Islet of Langerhans (tissue), 1 donor: ENCODE measurements at regions not wholly inside any gene's neighbourhood (a gene's known extent, or its start where the extent isn't known, plus 50 kb on each side); places are given as distances from the start of the nearest gene placed in this dataset.

Experiments
- FAIRE-seq: peaks from one replicate; lab custom pipeline; 2011; peaks lifted over from hg19 to GRCh38; lab: Jason Lieb, UNC

DNA sequence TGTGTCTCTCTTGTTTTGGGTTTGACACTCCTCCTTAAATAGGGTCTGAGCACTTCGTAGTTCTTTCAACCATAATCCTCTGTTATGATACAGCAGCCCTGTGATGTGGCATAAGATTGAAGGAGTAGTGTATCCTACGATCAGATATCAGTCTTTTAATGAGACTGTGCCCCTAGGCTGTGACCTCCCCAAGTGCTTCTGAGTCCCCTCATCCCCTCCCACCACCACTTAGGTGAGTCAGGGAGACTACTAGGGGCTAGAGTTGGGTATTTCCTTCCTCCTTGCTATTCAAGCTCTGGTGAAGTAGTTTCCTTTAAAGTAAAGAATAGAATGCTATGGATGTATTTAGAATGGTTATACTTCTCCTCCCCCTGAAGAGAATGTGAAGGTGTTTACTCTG, 637.2 kb upstream of the GRAMD2B start:
- no peak for FAIRE-seq

DNA sequence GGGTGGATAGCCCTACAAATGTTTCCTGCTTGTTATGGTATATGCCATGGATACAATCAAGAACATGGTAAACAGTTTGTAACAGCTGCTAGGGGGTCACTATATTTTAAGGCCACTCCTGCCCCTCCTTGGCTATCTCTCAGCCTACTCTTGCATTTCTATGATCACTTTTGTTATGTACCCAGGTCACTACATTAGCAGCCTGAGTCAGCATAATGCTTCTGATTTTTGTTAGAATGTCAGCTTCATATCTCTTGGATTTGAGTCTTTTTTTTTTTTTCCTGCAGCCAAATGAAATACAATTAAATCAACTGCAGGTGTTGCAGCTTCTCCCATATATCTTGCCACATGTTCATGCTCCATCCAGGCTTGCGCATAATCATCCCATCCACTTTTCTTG, 629.7 kb upstream of the GRAMD2B start:
- FAIRE-seq = no peak

DNA sequence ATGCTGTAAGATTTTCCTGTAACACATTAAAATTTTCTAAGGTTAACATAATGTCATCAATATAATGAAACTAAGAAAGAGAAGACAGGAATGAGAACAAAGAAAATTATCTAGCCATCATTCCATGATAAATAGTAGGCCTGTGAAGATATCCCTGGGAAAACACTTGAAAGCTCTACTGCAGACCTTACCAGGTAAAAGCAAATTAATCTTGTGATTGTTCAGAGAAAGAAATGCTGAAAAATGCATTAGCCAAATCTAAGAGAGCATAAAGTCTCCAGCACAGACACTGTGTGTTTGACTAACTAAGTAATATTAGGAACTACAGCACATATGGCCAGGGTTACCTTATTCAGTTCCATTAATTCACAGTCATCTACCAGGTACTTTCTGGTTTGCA, 628.3 kb upstream of the GRAMD2B start:
- no peak for FAIRE-seq

DNA sequence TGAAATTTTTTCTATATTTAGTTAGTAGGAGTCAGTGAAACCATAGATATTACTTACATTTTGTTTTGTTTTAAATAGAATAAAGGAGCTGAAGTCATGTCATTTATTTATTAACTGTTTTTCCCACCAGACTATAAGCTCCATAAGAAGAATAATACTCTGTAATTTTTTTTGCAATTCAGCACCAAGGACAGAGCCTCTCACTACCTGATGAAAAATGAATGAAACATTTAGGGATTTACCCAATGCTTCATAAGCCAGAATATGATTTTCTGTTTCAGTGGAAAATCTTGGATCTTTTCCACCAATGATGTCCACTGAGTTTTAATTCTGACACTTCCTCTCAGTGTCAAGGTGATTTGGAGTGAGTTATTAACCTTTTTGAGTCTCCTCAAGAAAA, 624.9 kb upstream of the GRAMD2B start:
- FAIRE-seq = peak; percentile 43

DNA sequence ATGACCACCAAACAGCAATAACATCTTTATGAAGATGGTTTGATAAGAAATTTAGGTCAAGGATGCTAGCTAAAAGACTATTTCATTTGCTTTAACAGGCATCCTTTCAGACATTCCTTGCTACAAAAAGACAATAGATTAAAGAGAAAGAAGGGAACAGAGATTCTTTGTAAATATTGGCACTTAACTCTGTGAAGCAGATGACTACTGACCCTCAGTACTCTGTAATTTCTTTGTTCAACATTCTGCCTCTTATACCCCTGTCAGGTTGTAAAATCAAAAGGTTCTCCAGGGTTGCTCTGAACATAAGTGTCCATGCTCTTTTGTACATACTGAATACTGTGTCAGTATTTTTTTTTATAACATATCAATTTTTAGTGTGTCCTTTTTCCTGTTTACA, 610.6 kb upstream of the GRAMD2B start:
- peak; percentile 33 for FAIRE-seq

DNA sequence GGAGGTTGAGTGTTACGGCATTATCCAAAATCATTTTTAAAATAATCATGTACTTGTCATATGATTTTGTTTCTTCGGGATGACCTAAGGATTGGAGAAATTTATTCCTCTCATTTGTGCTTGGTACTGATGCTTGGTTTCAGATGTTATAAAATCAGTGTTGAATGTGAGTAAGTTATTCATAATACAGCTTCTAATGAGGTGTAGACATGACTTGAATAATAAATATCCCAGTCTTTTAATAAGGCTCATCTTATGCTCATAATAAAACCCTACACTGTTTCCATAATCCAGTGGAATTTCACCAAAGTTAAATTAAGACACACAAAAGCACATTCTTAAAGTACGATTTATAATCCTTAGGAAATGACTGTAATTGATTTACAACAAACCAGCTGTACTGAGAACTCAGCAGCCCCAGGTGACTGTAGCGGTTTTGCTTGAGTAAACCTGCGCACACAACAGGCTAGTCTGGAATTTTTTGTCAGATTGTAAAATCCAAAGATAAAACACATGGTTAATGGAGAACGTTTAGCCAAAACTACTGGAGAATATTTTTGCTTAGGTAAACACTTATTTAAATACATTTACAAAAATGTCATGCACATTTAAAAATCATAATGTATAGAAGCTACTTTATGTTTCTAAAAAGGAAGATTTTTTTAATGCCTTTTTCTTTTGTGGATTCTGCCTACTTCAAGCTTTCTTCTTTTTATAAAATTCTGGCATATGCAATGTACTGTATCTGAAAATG, 609.8 kb upstream of the GRAMD2B start:
- FAIRE-seq = peak; percentile 24

DNA sequence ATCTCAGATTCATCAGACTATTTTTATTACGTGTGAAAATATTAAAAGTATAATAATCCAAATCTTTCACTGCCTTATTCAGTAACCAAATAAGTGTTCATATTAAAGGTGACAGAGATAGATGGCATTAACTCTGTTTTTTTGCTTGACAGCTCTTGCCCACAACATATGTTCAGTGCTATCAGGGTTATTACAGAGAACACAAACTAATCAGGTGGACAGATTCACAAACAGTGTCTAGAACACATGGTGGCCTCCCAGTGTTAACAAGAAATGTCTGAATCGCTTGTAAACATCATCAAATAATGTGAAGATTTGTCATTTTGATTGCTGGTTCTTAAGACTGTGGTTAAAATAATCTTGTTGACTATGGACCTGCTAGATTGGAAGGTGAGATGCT, 609.1 kb upstream of the GRAMD2B start:
- FAIRE-seq = peak; percentile 74

DNA sequence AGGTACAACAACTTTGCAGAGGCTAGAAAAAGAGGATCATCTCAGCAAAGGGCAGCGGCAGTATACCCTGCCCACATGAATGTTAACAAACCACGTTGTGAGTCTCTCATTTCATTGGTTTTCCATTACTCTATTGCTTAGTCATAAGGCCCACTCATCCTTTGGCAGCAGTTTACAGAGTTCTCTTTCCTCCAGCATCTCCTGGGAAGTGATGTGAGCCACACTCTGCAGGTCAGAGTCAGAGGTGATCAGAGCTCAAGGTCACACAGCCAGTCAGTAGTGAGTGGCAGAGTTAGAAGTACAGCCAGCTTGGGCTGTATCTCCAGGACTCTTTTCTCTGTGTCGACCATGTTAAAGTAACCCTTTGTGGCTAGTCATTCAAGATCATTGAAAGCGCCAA, 599.6 kb upstream of the GRAMD2B start:
- no peak for FAIRE-seq

DNA sequence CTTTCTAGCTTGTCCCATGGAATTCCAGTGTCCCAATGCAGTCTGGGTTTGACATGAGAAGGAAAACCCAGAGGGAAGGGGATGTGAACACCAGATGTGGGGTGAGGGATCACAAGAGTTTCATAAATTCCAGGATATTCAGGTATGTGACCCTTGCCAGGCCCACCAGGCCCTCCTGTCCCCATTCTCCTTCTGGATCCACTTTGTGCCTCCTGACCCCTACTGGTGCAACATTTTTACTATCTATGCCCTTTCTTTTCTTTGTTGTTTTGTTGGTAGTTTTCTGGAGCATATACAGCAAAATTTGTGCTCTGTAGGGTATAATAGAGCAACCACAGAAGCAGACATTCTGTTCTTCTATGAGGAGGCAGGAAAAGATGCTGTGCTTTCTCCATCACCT, 597.0 kb upstream of the GRAMD2B start:
- no peak for FAIRE-seq

DNA sequence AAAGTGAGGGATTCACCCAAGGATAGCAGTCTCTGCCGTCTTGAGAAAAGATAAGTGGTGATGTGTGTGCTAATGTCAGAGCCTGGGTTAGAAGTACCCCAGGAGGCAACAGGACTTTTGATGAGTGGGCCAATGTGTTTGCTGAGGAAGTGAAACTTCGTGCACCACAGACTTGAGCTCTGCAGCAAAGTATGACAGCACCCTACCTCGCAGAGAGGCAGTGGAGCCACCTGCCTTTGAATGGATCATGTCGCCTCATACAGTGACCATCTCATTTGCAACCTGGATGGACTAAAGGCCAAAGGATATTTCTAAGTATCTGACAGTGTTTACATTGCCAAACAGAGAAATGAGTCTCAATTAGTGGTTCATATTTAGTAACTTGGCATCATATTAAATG, 593.9 kb upstream of the GRAMD2B start:
- no peak for FAIRE-seq

DNA sequence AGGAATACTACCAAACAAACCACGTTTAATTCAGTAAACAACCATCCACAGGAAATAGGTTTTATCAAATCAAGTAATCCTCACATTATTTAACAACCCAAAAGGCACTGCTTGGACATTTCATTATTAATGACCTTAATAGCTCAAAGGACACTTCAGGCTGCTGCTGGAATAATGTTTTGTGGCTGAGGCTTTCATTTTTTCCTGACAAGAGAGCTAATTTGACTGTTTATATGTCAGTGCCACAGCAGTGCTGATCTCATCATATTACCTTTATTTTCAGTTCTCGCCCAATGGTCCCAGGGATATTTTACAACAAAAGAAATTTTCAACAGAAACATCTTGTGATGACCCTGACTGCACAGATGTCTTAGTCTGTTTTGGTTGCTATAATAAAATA, 589.8 kb upstream of the GRAMD2B start:
- no peak for FAIRE-seq

DNA sequence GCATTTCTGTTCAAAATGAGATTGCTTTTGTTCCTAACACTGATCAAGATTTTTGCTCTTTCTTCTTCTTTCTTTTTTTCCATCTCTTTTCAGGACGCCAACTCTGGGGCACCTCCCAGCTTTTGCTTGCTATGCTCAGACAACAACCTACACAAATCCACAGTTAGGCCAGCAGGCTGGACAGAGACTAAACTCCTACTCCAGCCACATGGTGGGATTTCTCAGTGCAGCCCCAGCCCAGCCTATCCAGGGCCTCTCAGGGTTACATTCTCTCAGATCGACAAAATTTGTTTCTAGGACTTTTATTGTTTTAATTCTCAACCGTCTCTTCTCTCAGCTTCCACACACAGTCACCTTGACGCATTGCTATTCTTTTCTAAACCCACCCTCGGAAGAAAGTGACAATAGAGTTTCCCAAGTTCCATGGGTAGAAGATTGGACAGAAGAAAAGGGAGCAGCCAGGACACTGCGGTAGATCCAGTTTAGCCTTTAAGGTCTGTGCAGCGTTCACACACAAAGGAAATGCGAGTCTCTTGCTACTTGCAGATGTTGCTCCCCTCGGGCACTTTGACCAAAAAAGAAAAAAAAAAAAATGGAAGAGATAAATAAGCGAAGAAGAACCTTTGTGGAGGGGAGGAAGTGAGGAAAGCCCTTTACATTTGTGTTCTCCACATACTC, 588.6 kb upstream of the GRAMD2B start:
- FAIRE-seq = no peak

DNA sequence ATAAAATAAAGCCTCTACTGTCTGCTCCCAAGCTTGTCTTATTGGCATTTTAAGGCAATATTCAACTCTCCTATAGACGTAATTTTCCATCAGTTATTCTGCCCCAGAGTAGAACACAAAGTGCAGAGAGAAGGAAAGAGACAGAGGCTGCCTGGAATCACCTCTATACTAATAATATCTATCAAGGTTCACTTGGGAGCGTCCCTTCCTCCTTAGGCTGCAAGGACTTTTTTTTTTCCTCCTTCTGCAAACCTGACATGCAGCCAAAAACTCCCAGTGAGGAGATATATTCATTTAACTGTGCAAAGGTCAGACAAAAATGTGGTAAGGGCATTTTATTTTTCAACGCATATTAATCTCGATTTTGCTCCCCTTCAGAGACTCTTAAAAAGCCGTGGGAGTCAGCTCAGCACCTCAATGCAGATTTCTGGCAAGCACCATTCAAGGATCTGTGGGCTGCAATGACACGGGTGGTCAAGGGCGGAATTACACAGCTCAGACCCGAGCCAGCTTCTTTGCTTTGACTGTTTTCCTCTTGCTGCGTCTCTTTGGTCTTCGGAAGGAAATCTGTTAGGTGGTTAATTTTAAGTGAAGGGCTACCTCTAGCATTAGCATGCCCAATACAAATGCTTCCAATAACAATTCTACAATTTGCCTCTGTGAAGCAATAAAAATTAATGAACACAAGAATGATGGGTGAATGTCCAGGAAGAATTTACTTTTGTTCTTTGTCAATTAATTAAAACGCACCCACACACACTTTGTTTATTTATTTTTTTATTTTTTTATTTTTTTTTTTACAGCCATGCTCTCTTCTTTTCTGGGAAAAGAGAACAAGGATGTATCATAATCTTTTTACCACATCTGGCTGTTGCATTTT, 587.7 kb upstream of the GRAMD2B start:
- peak; percentile 68 for FAIRE-seq

DNA sequence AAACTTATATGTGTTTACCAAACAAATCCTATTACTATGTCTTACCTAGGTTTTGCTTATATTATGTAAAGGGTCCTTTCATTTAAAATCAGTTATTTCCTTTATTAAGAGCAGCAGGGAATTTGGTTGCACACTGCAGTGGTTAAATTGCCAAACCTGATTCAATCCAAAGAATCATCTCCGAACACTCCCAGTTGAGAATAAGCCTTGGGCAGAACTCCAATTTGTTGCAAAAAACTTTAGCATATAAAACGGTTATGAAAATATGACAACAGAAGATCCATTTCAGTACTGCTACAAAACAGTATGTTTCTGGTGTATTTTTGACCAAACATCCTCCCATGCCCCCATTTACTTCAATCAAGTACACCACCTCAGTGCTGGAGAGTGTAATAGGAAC, 587.0 kb upstream of the GRAMD2B start:
- FAIRE-seq = no peak

DNA sequence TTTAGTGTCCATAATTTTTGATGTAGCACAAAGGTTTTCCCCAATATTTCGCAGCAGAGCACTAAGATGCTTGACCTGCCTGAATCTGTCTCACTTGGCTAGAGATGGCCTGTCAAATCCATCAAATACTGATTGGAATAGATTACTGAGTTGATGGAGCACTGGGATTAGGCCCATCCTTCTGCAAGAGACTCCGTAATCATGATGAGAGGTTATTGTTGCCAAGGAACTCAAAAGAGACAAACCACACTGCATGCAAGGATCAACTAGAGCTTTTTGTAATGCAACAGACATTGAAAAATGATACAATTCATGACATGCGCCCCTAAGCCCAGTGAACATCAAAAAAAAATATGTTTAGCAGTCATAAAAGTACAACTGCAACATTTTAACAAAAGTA, 585.3 kb upstream of the GRAMD2B start:
- no peak for FAIRE-seq

DNA sequence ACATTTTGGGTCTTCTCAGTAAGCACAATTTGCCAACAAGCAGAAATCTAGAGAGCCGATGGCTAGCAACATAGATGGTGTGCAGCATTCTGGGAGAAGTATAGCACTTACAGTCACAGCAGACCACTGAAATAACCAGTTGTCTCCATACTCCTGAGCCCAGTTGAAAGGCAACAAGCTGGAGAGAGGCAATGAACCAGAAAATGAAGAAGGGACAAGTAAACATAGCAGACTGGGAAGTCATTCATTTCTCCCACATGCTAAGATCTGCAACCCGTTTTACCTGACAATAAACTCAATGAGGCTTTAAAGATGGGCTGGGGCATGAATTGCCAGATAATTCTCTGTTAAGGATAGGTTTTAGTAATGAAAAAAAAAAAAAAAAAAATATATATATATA, 575.6 kb upstream of the GRAMD2B start:
- no peak for FAIRE-seq

DNA sequence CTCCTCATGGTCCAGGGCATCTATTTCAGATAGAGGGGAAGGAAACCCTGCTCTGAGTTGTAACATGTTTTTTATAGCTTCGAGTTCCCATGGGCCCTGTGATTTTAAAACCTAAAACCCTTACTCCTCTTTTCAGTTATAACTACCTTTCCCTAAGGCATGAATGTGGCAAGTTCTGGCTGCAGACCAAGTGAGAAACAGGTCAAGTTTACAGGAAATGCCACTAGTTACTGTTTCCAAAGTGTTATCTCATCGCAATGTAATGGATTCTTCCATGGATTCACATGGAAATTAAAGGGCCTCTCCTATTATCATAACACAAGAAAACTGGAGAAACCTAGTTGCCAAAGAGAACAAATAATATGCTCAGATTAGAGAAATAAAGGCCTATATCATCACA, 574.5 kb upstream of the GRAMD2B start:
- no peak for FAIRE-seq

DNA sequence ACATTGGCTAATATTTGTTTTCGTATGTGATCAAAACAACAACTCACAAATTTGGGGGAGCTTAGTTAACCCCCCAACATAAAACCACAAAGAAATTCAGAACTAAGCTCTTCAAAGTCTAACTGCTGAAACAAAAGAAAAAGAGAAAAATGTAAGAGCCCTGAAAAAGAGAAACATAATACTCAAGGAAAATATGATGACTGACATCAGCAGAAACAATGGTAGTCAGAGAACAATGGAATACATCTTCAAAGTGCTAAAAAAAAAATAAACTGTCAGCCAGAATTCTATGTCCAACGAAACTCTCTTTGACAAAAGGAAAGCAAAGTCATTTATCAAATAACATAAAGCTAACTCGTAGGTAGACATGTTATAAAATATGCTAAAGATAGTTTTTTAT, 566.3 kb upstream of the GRAMD2B start:
- no peak for FAIRE-seq

DNA sequence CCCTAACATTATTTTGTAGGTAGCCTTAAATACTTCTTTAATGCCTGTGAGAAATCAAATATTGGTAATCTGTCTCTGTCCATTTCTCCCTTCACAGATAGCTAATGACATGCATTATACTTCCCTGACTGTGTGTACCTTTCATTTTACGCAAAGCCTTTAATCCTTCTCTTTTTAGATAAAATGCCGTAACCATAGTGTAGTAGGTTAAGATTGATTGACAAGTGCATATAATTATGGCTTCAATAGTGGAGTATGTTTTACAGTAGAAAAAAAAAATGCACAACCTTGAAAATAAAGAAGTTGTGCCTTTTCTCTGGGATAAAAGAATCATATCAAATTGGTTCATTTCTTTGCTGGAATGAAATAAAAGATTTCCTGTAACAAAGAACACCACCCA, 559.6 kb upstream of the GRAMD2B start:
- FAIRE-seq = no peak

DNA sequence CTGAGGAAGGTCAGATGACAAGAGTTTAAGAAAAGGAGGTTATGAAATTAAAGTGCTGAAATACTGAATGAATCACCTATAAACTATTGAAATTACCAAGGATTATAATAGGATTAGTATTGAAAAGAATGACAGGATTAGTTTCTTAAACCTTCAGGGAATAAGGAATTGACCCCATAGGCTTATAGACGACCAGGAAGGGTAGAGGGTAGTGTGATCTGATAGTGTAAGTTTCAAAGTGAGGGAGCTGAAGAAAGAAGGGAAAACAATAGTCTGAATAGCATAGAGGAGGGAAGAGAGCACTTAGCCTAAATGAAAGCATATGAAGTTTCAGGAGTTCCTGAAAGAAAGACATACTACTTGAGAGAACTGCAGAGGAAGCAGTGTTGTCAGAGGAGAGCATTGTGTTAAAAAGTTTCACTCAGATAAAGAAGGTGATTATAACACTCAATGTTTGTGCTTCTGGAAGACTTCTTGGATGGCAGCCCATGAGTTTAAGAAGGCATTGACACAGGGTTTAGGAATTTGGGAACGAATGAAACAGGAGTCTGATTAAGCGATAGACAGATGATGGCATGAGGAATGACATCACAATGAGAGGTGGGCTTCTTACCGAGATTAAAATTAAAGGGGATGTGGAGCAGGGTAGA, 557.9 kb upstream of the GRAMD2B start:
- no peak for FAIRE-seq

DNA sequence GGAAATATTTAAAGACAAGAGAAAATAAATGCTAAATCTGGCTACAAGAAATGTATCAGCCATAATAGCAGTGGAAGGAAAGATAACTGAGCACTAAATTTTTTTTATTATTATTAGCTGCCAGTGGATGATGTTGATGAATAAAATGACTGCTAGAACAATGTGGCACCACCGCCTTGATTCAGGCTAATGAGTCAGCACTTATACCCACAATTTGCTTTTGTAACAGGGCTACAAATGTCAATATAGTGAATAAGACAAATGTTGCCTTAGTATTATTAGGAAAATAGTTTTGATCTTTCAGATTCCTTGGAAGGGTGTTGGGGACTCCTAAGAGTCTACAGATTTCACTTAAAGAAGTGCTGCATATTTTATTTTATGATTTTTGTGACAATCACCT, 555.2 kb upstream of the GRAMD2B start:
- no peak for FAIRE-seq

DNA sequence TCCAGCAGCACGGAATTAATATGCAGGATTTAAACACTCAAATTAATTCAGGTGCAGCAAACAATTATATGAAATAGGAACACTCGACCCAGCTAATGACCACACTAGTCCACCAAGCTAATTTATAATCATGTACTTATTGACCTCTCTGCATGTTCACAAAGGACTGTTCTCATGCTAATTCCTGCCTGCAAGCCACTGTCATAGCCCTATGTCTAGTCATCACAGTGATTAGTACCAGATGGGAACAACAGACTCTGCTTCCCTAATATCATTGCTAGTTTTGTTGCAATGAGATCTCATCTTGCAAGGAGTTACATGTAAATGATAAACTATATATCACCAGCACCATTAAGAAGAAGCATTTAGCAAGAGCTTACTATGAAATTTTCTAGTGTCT, 553.0 kb upstream of the GRAMD2B start:
- FAIRE-seq = no peak

DNA sequence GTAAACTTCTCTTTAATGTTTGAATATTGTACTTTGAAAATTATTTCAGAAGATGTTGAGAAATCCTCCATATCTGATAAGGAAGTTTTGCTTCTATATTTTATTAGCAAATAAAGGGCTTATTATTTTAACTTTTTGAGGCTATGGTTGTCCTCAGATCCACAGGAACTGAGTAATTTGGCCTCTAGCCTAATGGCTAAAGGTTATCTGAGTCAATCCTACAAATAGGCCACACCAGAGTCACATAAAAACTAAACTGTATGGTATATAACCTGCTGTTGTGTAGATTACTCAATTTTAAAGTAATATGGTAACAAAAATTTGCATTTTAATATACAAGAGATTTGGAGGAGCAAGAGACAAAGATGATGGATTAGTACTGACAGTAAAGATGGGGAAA, 549.2 kb upstream of the GRAMD2B start:
- FAIRE-seq = no peak
